ENCODE measurements at regions not wholly inside any gene's neighbourhood (a gene's known extent, or its start where the extent isn't known, plus 50 kb on each side); places are given as distances from the start of the nearest gene placed in this dataset.

DNA sequence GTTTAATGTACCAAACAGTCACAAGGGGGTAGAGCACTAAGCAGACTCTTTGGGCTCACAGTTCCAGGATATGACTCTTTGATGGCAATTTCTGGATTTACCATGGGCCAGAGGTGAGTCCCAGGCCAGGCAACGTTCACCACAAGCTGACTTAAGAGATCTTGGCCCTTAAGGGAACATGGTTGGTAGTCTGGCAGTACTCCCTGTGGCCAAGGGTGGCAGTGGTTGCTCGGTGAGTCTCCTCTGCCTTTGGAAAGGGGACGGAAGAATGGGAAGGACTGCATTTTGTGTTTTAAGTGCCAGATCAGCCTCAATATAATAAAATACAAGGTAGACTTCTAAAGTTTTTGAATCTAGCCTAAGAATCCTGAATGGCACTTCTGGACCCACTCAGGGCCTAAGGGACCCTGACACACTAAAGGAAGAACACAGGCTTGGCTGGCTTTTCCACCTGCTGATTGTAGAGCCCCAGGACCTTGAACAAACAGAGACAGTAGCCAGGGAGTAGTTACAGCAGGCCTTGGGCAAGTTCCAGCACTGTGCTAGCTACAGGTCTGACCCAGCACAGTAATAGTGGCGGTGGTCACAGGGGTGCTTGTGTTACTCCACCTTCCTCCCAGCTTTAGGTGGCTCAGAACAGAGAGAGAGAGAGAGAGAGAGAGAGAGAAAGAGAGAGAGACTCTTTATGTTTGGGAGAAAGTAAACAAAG lies 730.7 kb upstream of the ALCAM start:
- in situ Hi-C loops (cut with MboI; ENCODE audit: low sequenced_read_pairs), result no loop called here

GRCh38 chr3:104642827-104643226 lies 723.9 kb upstream of the ALCAM start:
- in situ Hi-C loops (cut with MboI; ENCODE audit: low sequenced_read_pairs), result no loop called here

GRCh38 chr3:104646196-104646595 lies 720.5 kb upstream of the ALCAM start:
- in situ Hi-C loops (cut with MboI; ENCODE audit: low sequenced_read_pairs), result no loop called here

DNA sequence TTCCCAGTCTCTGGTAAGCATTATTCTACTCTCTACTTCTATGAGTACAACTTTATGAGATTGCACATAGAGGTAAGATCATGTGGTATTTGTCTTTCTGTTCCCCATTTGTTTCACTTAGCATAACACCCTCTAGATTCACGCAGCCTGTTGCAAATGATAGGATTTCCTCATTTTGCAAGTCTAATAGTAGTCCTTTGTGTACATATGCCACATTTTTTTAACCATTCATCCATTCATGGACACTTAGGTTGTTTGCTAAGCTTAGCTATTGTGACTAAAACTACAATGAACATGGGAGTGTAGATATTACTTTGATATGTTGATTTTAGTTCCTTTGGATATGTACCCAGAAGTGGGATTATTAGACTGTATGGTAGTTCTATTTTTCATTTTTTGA lies 717.9 kb upstream of the ALCAM start:
- in situ Hi-C loops (cut with MboI; ENCODE audit: low sequenced_read_pairs), result no loop called here

- in situ Hi-C loops (cut with MboI; ENCODE audit: low sequenced_read_pairs), result no loop called here
Observed at GRCh38 chr3:104669083-104669482, 697.6 kb upstream of the ALCAM start.

GRCh38 chr3:104672331-104672730 lies 694.4 kb upstream of the ALCAM start:
- in situ Hi-C loops (cut with MboI; ENCODE audit: low sequenced_read_pairs), result no loop called here

DNA sequence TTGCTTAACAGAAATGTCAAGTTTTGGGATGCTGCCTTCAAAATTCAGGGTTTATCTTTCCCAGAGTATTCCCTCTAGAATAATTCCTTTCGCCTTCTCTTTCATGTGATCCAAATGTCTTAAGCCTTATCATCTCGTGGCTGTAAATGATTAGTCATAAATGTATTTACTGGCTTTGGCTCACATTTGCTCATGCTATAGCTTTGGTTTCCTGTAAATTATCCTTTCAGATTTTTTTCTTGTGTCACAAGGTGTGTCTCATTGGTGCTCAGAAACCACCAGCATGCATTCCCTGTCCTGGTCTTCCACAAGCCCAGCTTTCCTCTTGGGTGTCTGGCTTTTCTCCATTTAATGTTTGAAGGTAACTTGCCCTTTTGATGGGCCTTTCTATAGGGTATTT lies 692.7 kb upstream of the ALCAM start:
- in situ Hi-C loops (cut with MboI; ENCODE audit: low sequenced_read_pairs), result no loop called here

- in situ Hi-C loops (cut with MboI; ENCODE audit: low sequenced_read_pairs), result no loop called here
Observed at GRCh38 chr3:104676241-104676640, 690.5 kb upstream of the ALCAM start.

- in situ Hi-C loops (cut with MboI; ENCODE audit: low sequenced_read_pairs), result no loop called here
Observed at GRCh38 chr3:104677932-104678331, 688.8 kb upstream of the ALCAM start.

- in situ Hi-C loops (cut with MboI; ENCODE audit: low sequenced_read_pairs), result no loop called here
Observed at GRCh38 chr3:104685492-104685891, 681.2 kb upstream of the ALCAM start.

DNA sequence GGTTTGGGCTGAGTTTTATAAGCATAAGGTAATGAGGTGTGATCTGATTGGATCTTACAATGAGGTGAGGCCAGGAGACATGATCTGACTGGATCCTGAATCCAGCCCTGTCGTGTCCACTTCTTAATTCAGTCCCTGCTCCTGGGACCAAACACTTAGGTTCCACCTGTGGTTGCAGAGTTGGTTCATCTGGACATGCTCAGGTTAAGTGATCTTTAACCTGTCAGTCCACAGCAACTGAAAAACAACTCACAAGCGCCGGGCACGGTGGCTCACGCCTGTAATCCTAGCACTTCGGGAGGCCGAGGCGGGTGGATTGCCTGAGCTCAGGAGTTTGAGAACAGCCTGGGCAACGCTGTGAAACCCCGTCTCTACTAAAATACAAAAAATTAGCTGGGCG lies 679.3 kb upstream of the ALCAM start:
- in situ Hi-C loops (cut with MboI; ENCODE audit: low sequenced_read_pairs), result no loop called here

DNA sequence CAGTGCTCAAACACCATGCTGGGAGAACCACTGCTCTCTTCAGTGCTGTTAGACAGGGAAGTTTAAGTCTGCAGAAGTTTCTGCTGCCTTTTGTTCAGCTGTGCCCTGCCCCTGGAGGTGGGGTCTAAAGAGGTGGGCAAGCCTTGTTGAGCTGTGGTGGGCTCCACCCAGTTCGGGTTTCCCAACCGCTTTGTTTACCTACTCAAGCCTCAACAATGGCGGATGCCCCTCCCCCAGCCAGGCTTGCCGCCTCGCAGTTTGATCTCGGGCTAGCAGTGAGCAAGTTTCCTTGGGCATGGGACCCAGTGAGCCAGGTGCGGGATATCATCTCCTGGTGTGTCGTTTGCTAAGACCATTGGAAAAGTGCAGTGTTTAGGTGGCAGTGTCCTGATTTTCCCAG lies 670.2 kb upstream of the ALCAM start:
- in situ Hi-C loops (cut with MboI; ENCODE audit: low sequenced_read_pairs), result no loop called here

DNA sequence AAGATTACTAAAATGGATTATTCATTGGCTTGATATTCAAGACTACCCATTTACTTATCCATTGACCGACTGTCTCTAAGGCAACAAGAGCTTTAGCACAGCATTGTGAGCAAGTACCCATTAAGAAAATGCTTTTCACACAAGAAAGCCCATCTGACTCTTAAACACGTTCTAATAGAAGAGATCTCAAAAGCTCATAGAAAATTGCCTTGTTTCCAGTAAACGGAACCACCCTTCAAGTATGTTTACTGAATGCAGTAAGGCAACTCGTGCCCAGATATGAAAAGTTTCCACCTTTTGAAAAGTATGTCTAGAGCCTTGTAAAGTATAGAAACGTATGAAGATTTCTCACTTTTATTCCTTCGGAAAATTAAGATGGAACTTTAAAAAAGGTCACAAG lies 655.3 kb upstream of the ALCAM start:
- in situ Hi-C loops (cut with MboI; ENCODE audit: low sequenced_read_pairs), result no loop called here

DNA sequence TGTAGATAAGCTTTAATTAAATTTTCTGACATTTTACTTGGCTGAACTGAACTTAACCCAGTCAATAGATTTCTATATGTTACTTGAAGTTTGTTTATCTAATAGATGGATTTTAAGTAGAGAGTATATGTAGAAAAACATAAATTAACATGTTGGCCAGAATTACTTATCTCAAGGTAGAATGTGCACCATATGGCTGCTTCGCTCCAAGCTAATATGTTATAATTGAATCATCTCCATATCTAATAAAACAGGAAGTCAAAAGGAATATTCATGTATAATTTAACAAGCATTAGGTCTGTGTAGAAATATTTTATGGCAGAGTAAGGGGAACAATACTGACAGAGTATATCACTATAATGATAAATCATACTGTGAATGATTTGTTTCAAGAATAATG lies 650.7 kb upstream of the ALCAM start:
- in situ Hi-C loops (cut with MboI; ENCODE audit: low sequenced_read_pairs), result no loop called here

DNA sequence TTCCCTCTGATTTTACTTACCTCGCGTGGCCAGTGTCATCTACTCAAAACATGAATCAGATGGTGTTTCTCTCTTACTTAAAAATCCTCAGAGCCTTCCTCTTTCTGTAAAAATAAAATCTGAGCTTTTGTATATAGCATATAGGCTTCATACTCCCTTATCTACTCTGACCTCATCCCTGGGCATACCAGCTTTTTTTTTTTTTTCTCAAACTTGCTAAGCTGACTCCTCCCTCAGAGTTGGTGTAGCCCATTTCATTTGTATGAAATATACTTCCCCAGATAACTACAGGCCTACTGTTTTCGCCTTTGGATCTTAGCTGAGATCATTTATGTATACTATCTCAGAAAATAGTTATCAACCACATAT lies 648.9 kb upstream of the ALCAM start:
- in situ Hi-C loops (cut with MboI; ENCODE audit: low sequenced_read_pairs), result no loop called here

DNA sequence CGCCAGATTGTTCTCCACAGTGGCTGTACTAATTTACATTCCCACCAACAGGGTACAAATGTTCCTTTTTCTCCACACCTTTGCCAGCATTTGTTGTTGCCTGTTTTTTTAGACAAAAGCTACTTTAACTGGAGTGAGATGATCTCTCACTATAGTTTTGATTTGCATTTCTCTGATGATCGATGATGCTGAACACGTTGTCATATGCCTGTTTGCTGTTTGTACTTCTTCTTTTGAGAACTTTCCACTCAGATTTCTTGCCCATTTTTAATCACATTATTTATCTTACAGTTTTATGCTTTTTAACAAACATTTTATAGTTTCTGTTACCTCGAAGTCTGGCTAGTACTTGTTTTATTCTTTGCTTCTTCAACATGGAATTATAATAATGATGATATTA lies 643.7 kb upstream of the ALCAM start:
- in situ Hi-C loops (cut with MboI; ENCODE audit: low sequenced_read_pairs), result no loop called here

- in situ Hi-C loops (cut with MboI; ENCODE audit: low sequenced_read_pairs), result no loop called here
Observed at GRCh38 chr3:104731074-104731473, 635.6 kb upstream of the ALCAM start.

DNA sequence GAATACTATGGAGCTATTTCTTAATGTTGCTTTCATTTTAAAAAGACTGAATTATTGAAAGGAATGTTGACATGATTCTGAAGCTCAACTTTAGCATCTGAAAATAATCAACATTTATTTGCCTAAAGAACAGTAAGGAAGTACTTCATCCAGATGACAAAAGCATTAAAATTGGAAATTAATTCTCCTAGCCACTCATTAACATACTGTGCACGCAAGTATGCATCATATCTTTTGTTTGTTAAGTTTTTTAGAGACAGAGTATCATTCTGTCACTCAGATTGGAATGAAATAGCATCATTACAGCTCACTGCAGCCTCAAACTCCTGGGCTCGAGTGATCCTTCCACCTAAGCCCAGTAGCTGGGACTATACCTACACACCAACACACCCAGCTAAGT lies 632.1 kb upstream of the ALCAM start:
- in situ Hi-C loops (cut with MboI; ENCODE audit: low sequenced_read_pairs), result no loop called here

DNA sequence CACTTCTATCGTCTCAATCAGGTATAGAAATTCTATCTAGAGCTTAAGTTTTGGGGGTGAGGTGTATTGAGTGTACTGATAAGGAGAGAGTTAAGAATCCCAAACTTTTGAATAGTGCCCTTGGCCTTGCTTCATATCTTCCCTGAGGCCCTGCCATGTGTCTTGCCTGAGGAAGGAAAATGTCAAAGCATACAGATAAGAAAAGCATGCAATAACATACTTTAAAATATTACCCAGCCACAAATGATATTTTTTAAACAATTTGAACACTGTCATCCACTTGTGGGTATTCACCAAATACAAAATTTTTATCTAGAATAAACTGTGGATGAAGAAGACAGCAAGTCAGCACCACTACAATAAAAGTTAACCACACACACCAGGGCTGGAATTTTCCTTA lies 631.0 kb upstream of the ALCAM start:
- in situ Hi-C loops (cut with MboI; ENCODE audit: low sequenced_read_pairs), result no loop called here

DNA sequence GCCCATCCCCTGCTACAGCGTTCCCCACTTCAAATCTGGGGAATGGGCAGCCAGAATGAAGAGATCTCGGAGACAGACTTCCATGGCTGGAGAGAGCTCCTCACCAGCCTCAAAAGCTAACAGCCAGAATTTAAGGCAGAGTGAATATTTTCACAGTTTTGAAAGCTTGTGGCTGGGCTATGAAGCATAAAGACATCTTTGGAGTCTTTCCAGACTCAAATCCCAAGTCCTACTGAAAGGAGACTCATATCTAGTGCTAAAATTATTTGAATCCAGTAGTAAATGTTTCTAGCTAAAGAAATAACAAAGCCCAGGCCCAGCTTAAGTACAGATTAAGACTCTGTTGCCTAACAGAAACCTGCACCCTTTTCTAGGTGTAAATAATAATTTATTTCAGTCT lies 628.4 kb upstream of the ALCAM start:
- in situ Hi-C loops (cut with MboI; ENCODE audit: low sequenced_read_pairs), result no loop called here

- in situ Hi-C loops (cut with MboI; ENCODE audit: low sequenced_read_pairs), result no loop called here
Observed at GRCh38 chr3:104740874-104741379, 625.8 kb upstream of the ALCAM start.

DNA sequence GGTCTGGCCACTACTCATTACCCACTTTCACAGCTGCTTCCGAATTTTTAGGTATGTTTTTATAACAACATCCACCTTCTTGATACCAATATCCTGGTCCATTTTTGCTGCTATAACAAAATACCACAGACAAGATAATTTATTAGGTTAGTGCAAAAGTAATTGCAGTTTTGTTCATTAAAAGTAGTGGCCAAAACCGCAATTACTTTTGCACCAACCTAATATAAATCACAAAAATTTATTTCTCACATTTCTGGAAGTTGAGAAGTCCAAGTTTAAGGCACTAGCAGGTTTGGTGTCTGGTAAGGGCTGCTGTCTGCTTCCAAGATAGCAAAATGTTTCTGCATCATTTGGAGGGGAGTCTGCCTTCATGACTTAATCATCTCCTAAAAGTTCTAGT lies 624.7 kb upstream of the ALCAM start:
- in situ Hi-C loops (cut with MboI; ENCODE audit: low sequenced_read_pairs), result no loop called here

DNA sequence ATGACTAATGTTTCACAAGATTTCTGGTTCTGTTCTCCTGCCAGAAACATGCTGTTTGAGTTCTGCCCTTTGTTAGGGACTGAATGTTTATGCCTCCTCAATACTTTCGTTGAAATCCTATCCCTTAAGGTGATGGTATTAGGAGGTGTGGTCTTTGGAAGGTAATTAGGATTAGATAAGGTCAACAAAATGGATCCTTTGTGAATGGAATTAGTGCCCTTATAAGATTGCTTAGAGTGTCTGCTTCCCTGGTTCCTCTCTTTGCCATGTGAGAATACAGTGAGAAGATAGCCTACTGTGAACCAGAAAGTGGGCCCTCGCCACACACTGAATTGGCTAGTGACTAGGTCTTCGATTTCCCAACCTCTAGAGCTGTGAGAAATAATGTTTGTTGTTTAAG lies 621.4 kb upstream of the ALCAM start:
- in situ Hi-C loops (cut with MboI; ENCODE audit: low sequenced_read_pairs), result no loop called here
